Activated CD4-positive, alpha-beta T cell treated with anti-CD3 and anti-CD28 coated beads, Interleukin-2, amount 50 U/mL, for 4 hours (primary cell): ENCODE measurements at regions not wholly inside any gene's neighbourhood (a gene's known extent, or its start where the extent isn't known, plus 50 kb on each side); places are given as distances from the start of the nearest gene placed in this dataset.

ENCODE experiments used
- DNase-seq, 2 experiments: peaks; one replicate each; pipeline ENCODE4 v3.0.0-alpha.2; 2020

GRCh38 chr4:108520807-108521206 is 99.6 kb upstream of the RPL34 start:
- no peak for DNase-seq

GRCh38 chr4:108519911-108520601 is 100.3 kb upstream of the RPL34 start:
- DNase-seq, result no peak

GRCh38 chr4:108519208-108519833 is 101.1 kb upstream of the RPL34 start:
- DNase-seq, result no peak

DNA sequence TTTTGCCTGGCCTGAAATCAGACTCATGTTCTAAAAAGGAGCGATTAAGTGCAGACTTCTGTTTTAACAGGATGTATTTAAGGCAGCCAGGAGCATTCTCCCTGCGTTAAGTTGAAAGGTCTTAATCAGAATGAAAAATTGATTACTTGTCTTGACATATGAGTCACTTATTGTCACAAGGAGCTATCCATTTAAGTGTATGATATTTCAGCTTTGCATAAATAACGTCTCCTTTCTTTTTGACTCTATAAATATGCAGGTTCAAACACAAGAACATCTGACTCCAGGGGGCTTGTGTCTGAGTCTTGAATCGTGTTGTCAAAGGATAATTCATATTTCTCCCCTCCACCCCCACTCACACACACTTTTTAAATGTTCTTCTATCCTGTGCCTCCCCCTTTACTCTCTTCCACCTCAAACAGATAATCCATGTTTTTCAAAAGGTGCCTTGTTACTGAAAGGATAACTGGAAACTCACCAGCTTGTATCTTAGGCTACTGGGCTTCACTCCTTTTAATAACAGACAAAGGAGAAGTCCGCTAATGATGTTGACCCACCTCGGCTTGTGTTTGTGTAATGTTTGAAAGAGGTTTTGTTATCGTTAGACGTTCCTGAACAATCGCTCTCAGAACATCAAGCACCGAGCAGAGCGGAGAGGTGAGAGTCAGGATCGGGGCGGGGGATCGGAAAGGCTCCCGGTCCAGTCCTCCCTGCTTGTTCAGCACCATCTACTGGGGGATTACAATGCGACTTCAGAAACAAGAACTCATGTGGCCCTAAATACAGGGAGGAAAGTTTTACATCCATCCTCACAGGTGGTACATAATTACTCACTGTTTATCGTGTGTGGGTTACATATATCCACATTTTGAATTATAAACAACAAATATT is 107.5 kb upstream of the RPL34 start:
- peak; percentile 16 to 28 for DNase-seq

DNA sequence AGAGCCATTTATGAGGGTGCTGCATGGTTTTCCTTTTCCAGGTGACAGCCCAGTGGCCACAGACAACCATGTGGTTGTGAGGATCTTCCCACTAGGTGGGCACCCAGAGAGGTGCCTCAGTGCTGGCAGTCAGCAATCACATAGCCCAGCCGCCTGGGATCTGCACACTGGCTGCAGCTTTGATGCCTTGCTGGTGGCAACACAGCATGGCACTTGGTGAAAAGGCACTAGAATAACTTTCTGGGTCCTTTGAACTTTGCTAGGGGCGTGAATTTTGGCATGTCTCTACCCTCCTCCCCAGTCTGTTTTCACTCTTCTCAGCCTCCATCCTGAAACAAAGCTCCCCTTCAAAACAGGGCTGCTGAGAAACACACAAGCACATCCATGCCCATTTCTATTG is 108.8 kb upstream of the RPL34 start:
- no peak for DNase-seq

- DNase-seq, result no peak
Observed at GRCh38 chr4:108502356-108502755, 118.0 kb upstream of the RPL34 start.

DNA sequence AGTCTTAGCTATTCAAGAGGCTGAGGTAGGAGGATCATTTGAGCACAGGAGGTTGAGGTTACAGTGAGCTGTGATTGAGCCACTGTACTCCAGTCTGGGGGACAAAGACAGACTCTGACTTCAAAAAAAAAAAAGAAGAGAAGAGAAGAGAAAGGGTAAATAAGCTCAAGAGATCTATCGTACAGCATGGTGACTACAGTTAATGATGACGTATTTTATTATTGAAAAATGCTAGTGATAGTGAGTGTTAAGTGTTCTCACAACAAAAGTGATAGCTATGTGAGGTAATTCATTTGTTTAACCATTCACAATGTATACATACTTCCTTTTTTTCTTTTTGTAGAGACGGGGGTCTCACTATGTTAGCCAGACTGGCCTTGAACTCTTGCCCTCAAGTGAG is 121.5 kb upstream of the RPL34 start:
- no peak for DNase-seq

- no peak for DNase-seq
Observed at GRCh38 chr4:108493596-108493931, 126.8 kb upstream of the RPL34 start.

GRCh38 chr4:108492816-108493595 is 127.4 kb upstream of the RPL34 start:
- DNase-seq, result peak; percentile 11 to 17

DNA sequence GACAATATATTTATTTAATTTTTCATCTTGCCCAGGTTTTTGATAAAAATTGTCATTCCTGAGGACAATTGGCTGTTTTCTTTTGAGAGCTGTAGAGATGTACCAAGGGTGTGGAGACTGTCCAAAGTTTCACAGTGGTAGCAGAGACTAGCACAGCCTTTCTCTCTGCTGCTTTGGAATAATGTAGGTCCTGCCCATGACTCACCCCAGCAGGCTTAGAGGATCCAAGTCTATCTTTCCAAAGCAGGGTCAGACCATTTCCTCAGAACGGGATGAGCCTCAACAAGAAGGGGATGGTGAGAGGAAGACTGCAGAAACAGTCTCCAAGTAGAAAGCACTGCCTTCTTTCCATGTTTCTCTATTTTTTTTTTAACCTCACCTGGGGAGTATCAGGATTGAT is 131.5 kb upstream of the RPL34 start:
- no peak for DNase-seq

GRCh38 chr4:108486046-108486445 is 134.3 kb upstream of the RPL34 start:
- no peak for DNase-seq

- DNase-seq, result no peak
Observed at GRCh38 chr4:108484187-108484586, 136.2 kb upstream of the RPL34 start.

GRCh38 chr4:108483650-108484049 is 136.7 kb upstream of the RPL34 start:
- no peak for DNase-seq

DNA sequence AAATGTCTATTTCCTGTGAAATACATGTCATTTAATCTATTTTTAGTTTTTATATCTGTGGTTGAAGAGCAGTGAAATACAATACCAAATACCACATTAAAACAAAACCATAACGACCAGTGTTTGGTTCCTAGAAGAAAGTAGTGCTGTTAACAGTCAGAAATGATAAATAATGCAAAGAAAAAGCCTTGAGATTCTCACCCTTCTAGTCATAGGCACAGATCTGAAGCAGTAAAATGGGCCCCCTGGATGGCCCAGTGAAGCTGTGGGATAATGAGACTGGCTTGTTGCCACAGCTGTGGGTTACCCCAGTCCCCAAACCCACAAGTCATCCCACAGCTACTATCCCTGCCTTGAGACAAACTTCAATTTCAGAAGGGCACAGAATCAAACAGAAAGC is 137.3 kb upstream of the RPL34 start:
- DNase-seq, result no peak

- no peak for DNase-seq
Observed at GRCh38 chr4:108480881-108481280, 139.5 kb upstream of the RPL34 start.

- DNase-seq, result no peak
Observed at GRCh38 chr4:108477527-108478108, 142.8 kb upstream of the RPL34 start.

DNA sequence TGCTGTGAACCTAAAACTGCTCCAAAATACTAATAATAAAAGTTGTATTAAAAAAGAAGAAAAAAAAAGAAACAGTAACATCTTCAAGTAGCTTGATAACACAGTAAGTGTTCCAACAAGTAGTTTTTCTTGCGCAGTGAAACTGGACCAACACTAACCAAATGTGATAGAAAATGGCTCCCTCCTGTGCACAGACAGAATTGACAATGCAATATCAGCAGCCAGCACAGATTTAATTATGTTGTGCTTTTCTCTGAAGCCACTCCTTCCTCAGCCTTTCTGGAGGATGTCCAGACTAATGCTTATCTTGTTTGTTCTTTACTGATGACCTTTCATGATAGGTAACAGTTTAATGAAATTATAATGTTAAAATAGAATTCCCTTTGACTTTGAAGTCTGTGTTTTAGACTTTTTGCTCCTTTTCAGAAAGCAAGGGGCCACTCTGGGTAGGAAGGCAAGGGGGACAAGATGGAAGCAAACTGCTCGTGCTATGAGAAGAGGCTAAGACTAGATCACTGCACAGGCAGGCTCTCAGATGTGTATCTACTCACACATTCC is 147.1 kb upstream of the RPL34 start:
- DNase-seq, result no peak

DNA sequence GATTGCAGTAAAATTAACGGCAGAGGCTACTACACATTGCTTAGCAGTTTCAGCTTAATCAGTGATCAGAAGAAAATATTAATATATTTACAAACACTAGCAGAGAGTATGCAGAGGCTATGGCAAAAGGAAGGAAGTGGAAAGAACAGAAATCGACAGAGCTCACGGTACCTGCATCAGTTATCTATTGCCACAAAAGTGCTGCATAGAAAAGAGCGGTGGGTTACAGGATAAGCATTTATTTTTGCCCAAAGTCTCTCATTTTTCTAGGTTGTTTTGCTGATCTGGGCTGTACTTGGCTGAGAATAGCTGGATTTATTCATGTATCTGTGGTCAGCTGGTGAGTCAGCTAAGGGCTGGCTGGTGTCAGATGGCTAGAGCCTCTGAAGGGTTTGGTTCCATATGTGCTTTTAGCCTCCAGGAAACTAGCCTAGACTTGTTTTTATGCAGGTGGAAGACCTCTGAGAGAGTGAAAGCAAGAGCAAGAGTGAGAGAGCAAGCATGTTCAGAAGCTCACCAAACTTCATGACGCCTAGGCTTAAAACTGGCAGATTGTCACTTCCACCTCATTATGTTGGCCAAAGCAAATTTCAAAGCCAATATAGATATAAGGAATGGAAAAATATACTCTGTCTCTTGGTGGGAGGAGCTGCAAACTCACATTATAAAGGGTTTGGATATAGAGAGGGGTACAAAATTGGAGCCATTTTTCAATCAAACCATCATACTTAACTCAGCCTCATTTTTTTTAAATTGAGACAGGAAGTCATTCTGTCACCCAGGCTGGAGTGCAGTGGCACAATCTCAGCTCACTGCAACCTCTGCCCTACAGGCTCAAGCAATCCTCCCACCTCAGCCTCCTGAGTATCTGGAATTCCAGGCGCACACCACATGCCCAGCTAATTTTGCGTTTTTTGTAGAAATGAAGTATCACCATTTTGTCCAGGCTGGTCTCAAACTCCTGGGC is 153.2 kb upstream of the RPL34 start:
- no peak for DNase-seq

- no peak for DNase-seq
Observed at GRCh38 chr4:108465886-108466500, 154.4 kb upstream of the RPL34 start.

DNA sequence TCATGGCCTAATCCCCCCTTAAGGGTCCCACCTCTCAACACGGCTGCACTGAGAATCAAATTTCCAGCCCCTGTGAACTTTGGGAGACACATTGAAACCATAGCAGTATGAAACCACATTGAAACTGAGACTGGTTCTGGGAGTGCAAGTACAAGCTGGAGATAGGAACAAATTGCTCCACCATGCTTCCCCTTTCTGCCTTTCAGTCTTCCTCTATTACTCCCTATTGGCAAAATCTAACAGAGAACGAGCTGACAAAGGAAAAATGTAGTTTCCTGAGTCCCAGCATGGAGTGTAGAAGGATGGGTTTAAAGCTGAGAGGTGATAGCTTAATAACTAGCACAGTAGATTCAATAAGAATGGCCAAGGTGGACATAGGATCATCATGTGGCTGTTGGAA is 161.7 kb upstream of the RPL34 start:
- no peak for DNase-seq

GRCh38 chr4:108454227-108454626 is 166.1 kb upstream of the RPL34 start:
- DNase-seq, result no peak
